HepG2 (cell line): ENCODE measurements at regions not wholly inside any gene's neighbourhood (a gene's known extent, or its start where the extent isn't known, plus 50 kb on each side); places are given as distances from the start of the nearest gene placed in this dataset.

Experiments used
- ATAC-seq: fragments of 200-7000 bp; cut with Tn5 transposase; 3 replicates; pipeline ENCODE4 v1.9.1; 2020; ENCODE audit warnings: mild to moderate bottlenecking, moderate library complexity
- BruUV-seq: library from RNA; stranded (reverse); fragments of 400-500 nt; replicated peaks from 2 replicates; lab custom pipeline; 2021; lab: Mats Ljungman, UMichigan
- CTCF ChIA-PET: fragments of 300-600 bp; formaldehyde crosslinking; extraction: SDS; loops from one replicate; lab custom pipeline; 2021; ENCODE audit warnings: low total read pairs, inconsistent platforms, low intra/inter-chr PET ratio; lab: Yijun Ruan, JAX
- POLR2A ChIA-PET: fragments of 350-600 bp; sonication (Branson Sonifier 250); formaldehyde crosslinking; loops from one replicate; lab custom pipeline; 2020; ENCODE audit warnings: antibody characterized with exemption, inconsistent platforms; lab: Yijun Ruan, JAX
- DNase-seq: peaks from one replicate; pipeline ENCODE4 v3.0.0-alpha.2; 2015; ENCODE audit warnings: low spot score
- FAIRE-seq: peaks from 3 replicates; lab custom pipeline; 2011; peaks lifted over from hg19 to GRCh38; lab: Jason Lieb, UNC
- H2AFZ ChIP-seq: one replicate; pipeline ENCODE4 v1.6.1; 2011; ENCODE audit warnings: low read length, inconsistent platforms
- H3K27ac ChIP-seq: fragments of 300-600 bp; 3 replicates; pipeline ENCODE4 v1.8.0; 2011; ENCODE audit warnings: mixed run types, mild to moderate bottlenecking, mixed read lengths, low read length, inconsistent platforms; ENCODE audit not compliant: insufficient read depth; ENCODE audit errors: extremely low read length
- H3K27me3 ChIP-seq, 2 experiments: fragments of 200-600 bp in 1 of 2; 2 replicates in 1 of 2; 3 replicates in 1 of 2; pipeline versions ENCODE4 v1.6.0 to v1.8.0; 2011; ENCODE audit warnings: low read length in 2 of 2, mild to moderate bottlenecking in 2 of 2, moderate library complexity in 2 of 2, inconsistent platforms in 1 of 2; ENCODE audit not compliant: insufficient read depth in 2 of 2, control insufficient read depth in 1 of 2
- H3K36me3 ChIP-seq, 2 experiments: fragments of 200-600 bp in 1 of 2; replicated peaks in 1 of 2; 2 replicates in 1 of 2; 3 replicates in 1 of 2; pipeline versions ENCODE4 v1.5.1 to v1.8.0; 2011; ENCODE audit warnings: low read length in 2 of 2, inconsistent platforms in 1 of 2; ENCODE audit not compliant: insufficient read depth in 2 of 2, control insufficient read depth in 1 of 2
- H3K4me1 ChIP-seq: 2 replicates; pipeline ENCODE4 v1.5.1; 2012; ENCODE audit warnings: low read length, inconsistent platforms; ENCODE audit not compliant: insufficient read depth
- H3K4me2 ChIP-seq: 2 replicates; pipeline ENCODE4 v1.6.0; 2011; ENCODE audit warnings: low read depth, low read length, inconsistent platforms
- H3K4me3 ChIP-seq, 3 experiments: fragments of 200-600 bp in 1 of 3; sonication (generic), shearing (Covaris generic) in 1 of 3; replicated peaks in 1 of 3; 2 replicates each; pipeline ENCODE4 v1.5.1; 2011 to 2016; ENCODE audit warnings: low read length in 3 of 3, inconsistent platforms in 2 of 3, low read depth in 2 of 3, mild to moderate bottlenecking in 2 of 3, control low read depth in 1 of 3, mixed read lengths in 1 of 3; ENCODE audit not compliant: insufficient read depth in 1 of 3
- H3K79me2 ChIP-seq: one replicate; pipeline ENCODE4 v1.6.1; 2011; ENCODE audit warnings: low read length, inconsistent platforms; ENCODE audit not compliant: insufficient read depth
- H3K9ac ChIP-seq: 2 replicates; pipeline ENCODE4 v1.6.0; 2011; ENCODE audit warnings: mild to moderate bottlenecking, low read depth, low read length, inconsistent platforms; ENCODE audit not compliant: insufficient read depth
- H3K9me3 ChIP-seq: 2 replicates; pipeline ENCODE4 v1.5.1; 2012; ENCODE audit warnings: mild to moderate bottlenecking, low read length
- H4K20me1 ChIP-seq: 2 replicates; pipeline ENCODE4 v1.6.0; 2011; ENCODE audit warnings: inconsistent platforms, mild to moderate bottlenecking, low read length, moderate library complexity; ENCODE audit not compliant: insufficient read depth
- CCAR2 ChIP-seq: fragments of 200-400 bp; formaldehyde crosslinking; optimal IDR thresholded peaks from 2 replicates; pipeline ENCODE3; 2018; ENCODE audit warnings: low read depth, mild to moderate bottlenecking, low read length, moderate library complexity
- IRX3 ChIP-seq: sonication (generic); formaldehyde crosslinking; IDR thresholded peaks from 2 replicates; pipeline ENCODE4 v1.8.1; 2023; ENCODE audit warnings: mild to moderate bottlenecking, low read depth, missing genetic modification reagents, borderline replicate concordance
- PHB2 ChIP-seq: fragments of 450-650 bp; IDR thresholded peaks from 2 replicates; pipeline ENCODE4 v1.6.1; 2018; ENCODE audit not compliant: partially characterized antibody
- SP1 ChIP-seq, 2 experiments: fragments of 450-650 bp in 1 of 2; sonication (generic) in 1 of 2; formaldehyde crosslinking in 1 of 2; IDR thresholded peaks; 2 replicates each; pipeline versions ENCODE4 v1.4.0 to v1.6.1; 2016 to 2020; ENCODE audit warnings: missing genetic modification reagents in 1 of 2
- TCF7L2 ChIP-seq: IDR thresholded peaks from 2 replicates; pipeline ENCODE4 v1.6.1; 2011; ENCODE audit warnings: mild to moderate bottlenecking, low read depth, low read length, moderate library complexity
- ZNF121 ChIP-seq: sonication (generic); formaldehyde crosslinking; IDR thresholded peaks from 2 replicates; pipeline ENCODE4 v1.5.0; 2020; ENCODE audit warnings: mild to moderate bottlenecking, missing genetic modification reagents
- ZNF335 ChIP-seq: sonication (generic); formaldehyde crosslinking; IDR thresholded peaks from 2 replicates; pipeline ENCODE4 v1.4.0; 2020; ENCODE audit warnings: missing genetic modification reagents
- ZNF354B ChIP-seq: sonication (generic); formaldehyde crosslinking; IDR thresholded peaks from 2 replicates; pipeline ENCODE4 v1.8.0; 2022; ENCODE audit warnings: mild to moderate bottlenecking, missing genetic modification reagents
- WGBS: methylation state at CpG from one replicate; pipeline ENCODE4 v1.1.6; 2017; ENCODE audit warnings: low lambda C conversion rate; 5-methylcytosine and 5-hydroxymethylcytosine counted together
- in situ Hi-C: cut with HindIII; loops from 2 replicates; pipeline ENCODE4 v1.10.0; 2017; ENCODE audit warnings: low pct_unique_long_range_greater_than_20kb; ENCODE audit not compliant: extremely low pct_ligation_motif_present
- intact Hi-C: fragments of 100-400 bp; cut with micrococcal nuclease; formaldehyde crosslinking; loops from one replicate; pipeline ENCODE4 v1.10.0; 2022; ENCODE audit not compliant: unreplicated experiment
- TF ChIP-seq, protein P1 (sequence below): sonication (generic); formaldehyde crosslinking; IDR thresholded peaks from 2 replicates; pipeline ENCODE4 v1.5.0; 2020; ENCODE audit warnings: mild to moderate bottlenecking, missing genetic modification reagents, borderline replicate concordance
- TF ChIP-seq, protein P2 (sequence below): sonication (generic); formaldehyde crosslinking; IDR thresholded peaks from 2 replicates; pipeline ENCODE4 v1.4.0; 2020; ENCODE audit warnings: missing genetic modification reagents, borderline replicate concordance

DNA sequence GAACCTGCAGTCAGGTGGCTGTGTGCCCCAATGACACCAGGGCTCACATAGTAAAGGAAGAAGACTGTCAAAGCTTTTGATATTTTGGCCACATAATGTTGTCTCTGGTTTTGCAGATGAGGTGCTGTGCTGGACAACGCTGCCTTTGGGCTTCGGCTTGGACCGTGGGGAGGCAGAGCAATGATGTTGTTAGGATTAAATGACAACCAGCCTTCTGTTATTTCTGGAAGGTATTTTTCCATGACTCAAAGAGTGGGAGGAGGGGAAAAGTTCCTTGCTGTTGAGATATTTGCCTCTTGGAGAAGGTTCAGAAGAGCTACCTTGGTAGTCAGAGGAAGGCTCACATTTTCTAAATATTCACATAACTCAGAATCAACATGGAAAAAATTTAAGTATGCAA lies 187.3 kb upstream of the GALNT2 start (continued):
- TF ChIP-seq, protein P1, sequence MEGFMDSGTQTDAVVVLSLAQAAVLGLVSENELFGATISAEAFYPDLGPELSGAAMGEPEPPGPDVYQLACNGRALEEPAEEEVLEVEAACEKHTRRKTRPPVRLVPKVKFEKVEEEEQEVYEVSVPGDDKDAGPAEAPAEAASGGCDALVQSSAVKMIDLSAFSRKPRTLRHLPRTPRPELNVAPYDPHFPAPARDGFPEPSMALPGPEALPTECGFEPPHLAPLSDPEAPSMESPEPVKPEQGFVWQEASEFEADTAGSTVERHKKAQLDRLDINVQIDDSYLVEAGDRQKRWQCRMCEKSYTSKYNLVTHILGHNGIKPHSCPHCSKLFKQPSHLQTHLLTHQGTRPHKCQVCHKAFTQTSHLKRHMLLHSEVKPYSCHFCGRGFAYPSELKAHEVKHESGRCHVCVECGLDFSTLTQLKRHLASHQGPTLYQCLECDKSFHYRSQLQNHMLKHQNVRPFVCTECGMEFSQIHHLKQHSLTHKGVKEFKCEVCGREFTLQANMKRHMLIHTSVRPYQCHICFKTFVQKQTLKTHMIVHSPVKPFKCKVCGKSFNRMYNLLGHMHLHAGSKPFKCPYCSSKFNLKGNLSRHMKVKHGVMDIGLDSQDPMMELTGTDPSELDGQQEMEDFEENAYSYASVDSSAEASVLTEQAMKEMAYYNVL, result no peak
- TF ChIP-seq PHB2, result no peak
- no peak for TF ChIP-seq CCAR2

DNA sequence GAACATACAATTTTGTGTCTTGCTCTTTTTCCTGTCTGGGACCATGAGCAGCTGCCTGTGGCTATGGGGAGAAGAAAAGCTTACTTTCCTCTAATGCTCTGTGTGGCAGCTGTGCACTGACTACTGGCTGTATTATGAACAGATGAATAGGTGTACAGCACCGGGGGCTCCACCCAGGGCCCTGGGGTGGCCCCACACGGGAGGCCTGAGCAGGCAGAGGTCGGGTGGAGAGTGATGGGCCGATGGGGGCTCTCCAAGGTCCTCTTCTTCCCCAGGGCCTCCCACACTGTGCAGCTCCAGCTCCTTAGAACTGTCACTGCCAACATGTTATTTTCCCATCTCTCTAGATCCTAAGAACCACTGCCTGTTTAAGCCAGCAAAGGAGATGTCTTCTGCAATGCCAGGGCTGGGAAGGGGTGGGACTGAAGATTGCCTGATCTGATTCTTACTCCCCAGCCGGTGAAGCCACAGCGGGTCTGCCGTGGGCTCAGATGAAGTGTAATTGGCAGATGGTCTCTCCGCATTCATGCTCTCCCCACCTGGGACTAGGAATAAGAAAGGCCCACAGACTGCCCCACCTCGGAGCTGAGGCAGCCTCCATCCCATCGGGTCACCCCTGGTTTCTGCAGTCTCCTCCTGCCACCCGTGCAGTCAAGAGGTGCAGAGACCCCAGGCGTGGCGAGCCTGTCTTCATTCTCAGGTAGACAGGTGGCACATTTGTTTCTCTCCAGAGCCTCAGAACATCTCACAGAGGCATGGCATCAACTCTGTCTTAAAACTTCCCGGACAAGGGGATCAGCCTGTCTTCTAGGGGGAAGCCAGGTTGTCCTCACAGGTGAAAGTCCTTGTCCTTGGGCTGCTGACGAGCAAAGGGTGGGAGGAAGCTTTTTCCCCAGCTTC lies 186.5 kb upstream of the GALNT2 start:
- Histone ChIP-seq H3K79me2 (no peaks in the 10 kb centered on the region), H3K9me3 (no peaks in the 10 kb centered on the region), H3K4me3 (no peak overlapping the region), H3K4me1 (no peaks in the 10 kb centered on the region), H3K9ac (no peak overlapping the region), H4K20me1 (no peaks in the 10 kb centered on the region), H3K27me3 (peaks cover 1 to 29% of the 10 kb centered on the region in 2 experiments; a peak in 3 of 5 replicates), H3K36me3 (no peaks in the 10 kb centered on the region), H3K4me2 (no peak overlapping the region), H3K27ac (no peak overlapping the region), H2AFZ (no peak overlapping the region)
- BruUV-seq, result no TSS peak
- no peak for FAIRE-seq
- WGBS, result 33% methylated on average over 9 of the region's 15 CpGs
- intact Hi-C loops, result no loop called here
- ChIA-PET CTCF (no interaction called here), POLR2A (no interaction called here)
- in situ Hi-C loops, result no loop called here
- no peak for TF ChIP-seq IRX3
- no peak for TF ChIP-seq TCF7L2
- no peak for TF ChIP-seq ZNF121 (CRISPR knock-in tag)
- TF ChIP-seq ZNF354B, result no peak
- TF ChIP-seq ZNF335 (CRISPR knock-in tag), result no peak
- TF ChIP-seq SP1 (IDR thresholded peaks at IDR 0.05), result no peak
- no peak for TF ChIP-seq SP1 (CRISPR knock-in tag; IDR thresholded peaks at IDR 0.05)
- TF ChIP-seq, protein P2, sequence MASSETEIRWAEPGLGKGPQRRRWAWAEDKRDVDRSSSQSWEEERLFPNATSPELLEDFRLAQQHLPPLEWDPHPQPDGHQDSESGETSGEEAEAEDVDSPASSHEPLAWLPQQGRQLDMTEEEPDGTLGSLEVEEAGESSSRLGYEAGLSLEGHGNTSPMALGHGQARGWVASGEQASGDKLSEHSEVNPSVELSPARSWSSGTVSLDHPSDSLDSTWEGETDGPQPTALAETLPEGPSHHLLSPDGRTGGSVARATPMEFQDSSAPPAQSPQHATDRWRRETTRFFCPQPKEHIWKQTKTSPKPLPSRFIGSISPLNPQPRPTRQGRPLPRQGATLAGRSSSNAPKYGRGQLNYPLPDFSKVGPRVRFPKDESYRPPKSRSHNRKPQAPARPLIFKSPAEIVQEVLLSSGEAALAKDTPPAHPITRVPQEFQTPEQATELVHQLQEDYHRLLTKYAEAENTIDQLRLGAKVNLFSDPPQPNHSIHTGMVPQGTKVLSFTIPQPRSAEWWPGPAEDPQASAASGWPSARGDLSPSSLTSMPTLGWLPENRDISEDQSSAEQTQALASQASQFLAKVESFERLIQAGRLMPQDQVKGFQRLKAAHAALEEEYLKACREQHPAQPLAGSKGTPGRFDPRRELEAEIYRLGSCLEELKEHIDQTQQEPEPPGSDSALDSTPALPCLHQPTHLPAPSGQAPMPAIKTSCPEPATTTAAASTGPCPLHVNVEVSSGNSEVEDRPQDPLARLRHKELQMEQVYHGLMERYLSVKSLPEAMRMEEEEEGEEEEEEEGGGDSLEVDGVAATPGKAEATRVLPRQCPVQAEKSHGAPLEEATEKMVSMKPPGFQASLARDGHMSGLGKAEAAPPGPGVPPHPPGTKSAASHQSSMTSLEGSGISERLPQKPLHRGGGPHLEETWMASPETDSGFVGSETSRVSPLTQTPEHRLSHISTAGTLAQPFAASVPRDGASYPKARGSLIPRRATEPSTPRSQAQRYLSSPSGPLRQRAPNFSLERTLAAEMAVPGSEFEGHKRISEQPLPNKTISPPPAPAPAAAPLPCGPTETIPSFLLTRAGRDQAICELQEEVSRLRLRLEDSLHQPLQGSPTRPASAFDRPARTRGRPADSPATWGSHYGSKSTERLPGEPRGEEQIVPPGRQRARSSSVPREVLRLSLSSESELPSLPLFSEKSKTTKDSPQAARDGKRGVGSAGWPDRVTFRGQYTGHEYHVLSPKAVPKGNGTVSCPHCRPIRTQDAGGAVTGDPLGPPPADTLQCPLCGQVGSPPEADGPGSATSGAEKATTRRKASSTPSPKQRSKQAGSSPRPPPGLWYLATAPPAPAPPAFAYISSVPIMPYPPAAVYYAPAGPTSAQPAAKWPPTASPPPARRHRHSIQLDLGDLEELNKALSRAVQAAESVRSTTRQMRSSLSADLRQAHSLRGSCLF (CRISPR knock-in tag), result no peak
- no peak for ATAC-seq
- DNase-seq, result no peak
